ENCODE measurements at regions not wholly inside any gene's neighbourhood (a gene's known extent, or its start where the extent isn't known, plus 50 kb on each side); places are given as distances from the start of the nearest gene placed in this dataset.

DNA sequence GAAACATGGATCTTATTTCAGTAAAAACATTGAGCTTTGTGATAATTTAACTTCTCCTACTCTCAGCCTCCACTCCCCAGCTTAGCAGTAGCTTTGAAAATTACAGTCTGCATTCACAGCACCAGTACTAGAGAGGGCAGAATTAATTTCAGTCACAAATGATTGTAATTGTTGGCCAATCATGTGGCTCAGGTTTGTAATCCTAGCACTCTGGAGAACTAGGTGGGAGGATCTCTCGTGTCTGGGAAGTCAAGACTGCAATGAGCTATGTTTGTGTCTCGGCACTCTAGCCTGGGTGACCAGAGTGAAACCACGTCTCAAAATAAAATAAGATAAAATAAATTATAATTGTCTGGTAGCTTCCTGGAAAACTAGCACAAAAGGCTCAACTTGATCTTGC lies 620.9 kb downstream of the TNS3 start:
- no peaks in the 10 kb centered on the region for H3K79me2 ChIP-seq (ENCODE audit: insufficient read depth, low read length)
- peak; percentile 19 for DNase-seq (ENCODE audit: insufficient read length, low spot score, missing footprints)
- H3K36me3 ChIP-seq (ENCODE audit: insufficient read depth, low read length) = no peaks in the 10 kb centered on the region
- H3K27ac ChIP-seq (ENCODE audit: low read depth, low read length) = peak overlapping the region; percentile 22
- no peak overlapping the region for H3K4me3 ChIP-seq (ENCODE audit: insufficient read depth, low read length)
- no peaks in the 10 kb centered on the region for H3K4me1 ChIP-seq (ENCODE audit: insufficient read depth, low read length)
- H3K4me2 ChIP-seq (ENCODE audit: insufficient read depth, low read length) = peak overlapping the region; percentile 60
- H2AFZ ChIP-seq (ENCODE audit: low read length) = peak overlapping the region; percentile 69
- no peaks in the 10 kb centered on the region for H4K20me1 ChIP-seq (ENCODE audit: insufficient read depth, low read length)
- no peaks in the 10 kb centered on the region for H3K9me3 ChIP-seq (ENCODE audit: low read depth, low read length)
- TF ChIP-seq, protein P1, sequence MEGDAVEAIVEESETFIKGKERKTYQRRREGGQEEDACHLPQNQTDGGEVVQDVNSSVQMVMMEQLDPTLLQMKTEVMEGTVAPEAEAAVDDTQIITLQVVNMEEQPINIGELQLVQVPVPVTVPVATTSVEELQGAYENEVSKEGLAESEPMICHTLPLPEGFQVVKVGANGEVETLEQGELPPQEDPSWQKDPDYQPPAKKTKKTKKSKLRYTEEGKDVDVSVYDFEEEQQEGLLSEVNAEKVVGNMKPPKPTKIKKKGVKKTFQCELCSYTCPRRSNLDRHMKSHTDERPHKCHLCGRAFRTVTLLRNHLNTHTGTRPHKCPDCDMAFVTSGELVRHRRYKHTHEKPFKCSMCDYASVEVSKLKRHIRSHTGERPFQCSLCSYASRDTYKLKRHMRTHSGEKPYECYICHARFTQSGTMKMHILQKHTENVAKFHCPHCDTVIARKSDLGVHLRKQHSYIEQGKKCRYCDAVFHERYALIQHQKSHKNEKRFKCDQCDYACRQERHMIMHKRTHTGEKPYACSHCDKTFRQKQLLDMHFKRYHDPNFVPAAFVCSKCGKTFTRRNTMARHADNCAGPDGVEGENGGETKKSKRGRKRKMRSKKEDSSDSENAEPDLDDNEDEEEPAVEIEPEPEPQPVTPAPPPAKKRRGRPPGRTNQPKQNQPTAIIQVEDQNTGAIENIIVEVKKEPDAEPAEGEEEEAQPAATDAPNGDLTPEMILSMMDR (IDR thresholded peaks at IDR 0.05; ENCODE audit: extremely low read depth, low read depth, low read length) = no peak
- H3K27me3 ChIP-seq (ENCODE audit: insufficient read depth, low read length) = no peaks in the 10 kb centered on the region

DNA sequence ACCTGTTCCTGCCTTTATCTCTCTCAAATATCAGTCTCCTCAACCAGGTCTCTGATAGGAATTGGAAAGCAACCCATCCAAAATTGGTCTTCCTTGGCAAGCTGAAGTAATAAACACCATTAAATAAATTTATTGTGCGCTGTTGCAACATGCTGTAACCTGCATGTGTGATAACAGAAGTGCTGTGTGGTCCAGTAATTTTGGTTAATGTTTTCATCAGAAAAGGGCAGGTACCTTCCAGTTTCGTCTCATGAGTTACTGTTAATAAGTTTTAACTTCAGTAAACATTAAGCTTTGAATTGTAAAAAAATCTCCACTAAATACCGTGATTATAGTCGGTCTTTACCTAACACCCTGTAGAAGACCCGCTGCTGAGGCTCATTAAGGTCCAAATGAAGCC lies 624.7 kb downstream of the TNS3 start:
- DNase-seq (ENCODE audit: insufficient read length, low spot score, missing footprints) = no peak
- Histone ChIP-seq H3K79me2 (ENCODE audit: insufficient read depth, low read length) (no peaks in the 10 kb centered on the region), H3K4me3 (ENCODE audit: insufficient read depth, low read length) (no peak overlapping the region), H3K27me3 (ENCODE audit: insufficient read depth, low read length) (no peaks in the 10 kb centered on the region), H2AFZ (ENCODE audit: low read length) (no peak overlapping the region), H3K36me3 (ENCODE audit: insufficient read depth, low read length) (no peaks in the 10 kb centered on the region), H3K9me3 (ENCODE audit: low read depth, low read length) (no peaks in the 10 kb centered on the region), H4K20me1 (ENCODE audit: insufficient read depth, low read length) (no peaks in the 10 kb centered on the region), H3K4me2 (ENCODE audit: insufficient read depth, low read length) (no peak overlapping the region), H3K4me1 (ENCODE audit: insufficient read depth, low read length) (no peaks in the 10 kb centered on the region), H3K27ac (ENCODE audit: low read depth, low read length) (no peak overlapping the region)
- TF ChIP-seq, protein P1 (IDR thresholded peaks at IDR 0.05; ENCODE audit: extremely low read depth, low read depth, low read length) = no peak

DNA sequence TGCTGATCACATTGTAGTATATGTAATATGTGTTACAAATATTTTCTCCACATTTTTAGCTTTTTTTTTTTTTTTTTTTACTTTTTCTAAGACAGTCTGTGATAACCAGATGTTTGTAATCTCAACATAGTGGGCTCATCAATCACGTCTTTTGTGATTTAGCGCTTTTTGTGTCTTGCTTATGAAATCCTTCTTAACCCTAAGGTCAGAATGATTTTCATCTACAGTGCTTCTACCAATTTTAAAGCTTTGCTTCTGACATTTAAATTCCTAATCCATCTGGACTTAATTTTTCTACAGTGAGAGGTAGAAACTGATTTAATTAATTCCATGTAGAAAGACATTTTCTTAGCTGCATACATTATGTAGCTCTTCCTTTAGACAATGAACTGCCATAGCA lies 626.4 kb downstream of the TNS3 start:
- Histone ChIP-seq H3K4me3 (ENCODE audit: insufficient read depth, low read length) (no peak overlapping the region), H3K27ac (ENCODE audit: low read depth, low read length) (no peak overlapping the region), H3K9me3 (ENCODE audit: low read depth, low read length) (no peaks in the 10 kb centered on the region), H2AFZ (ENCODE audit: low read length) (no peak overlapping the region), H3K36me3 (ENCODE audit: insufficient read depth, low read length) (no peaks in the 10 kb centered on the region), H3K4me2 (ENCODE audit: insufficient read depth, low read length) (no peak overlapping the region), H3K27me3 (ENCODE audit: insufficient read depth, low read length) (no peaks in the 10 kb centered on the region), H3K4me1 (ENCODE audit: insufficient read depth, low read length) (no peaks in the 10 kb centered on the region), H3K79me2 (ENCODE audit: insufficient read depth, low read length) (no peaks in the 10 kb centered on the region), H4K20me1 (ENCODE audit: insufficient read depth, low read length) (no peaks in the 10 kb centered on the region)
- TF ChIP-seq, protein P1 (IDR thresholded peaks at IDR 0.05; ENCODE audit: extremely low read depth, low read depth, low read length) = no peak
- DNase-seq (ENCODE audit: insufficient read length, low spot score, missing footprints) = no peak

DNA sequence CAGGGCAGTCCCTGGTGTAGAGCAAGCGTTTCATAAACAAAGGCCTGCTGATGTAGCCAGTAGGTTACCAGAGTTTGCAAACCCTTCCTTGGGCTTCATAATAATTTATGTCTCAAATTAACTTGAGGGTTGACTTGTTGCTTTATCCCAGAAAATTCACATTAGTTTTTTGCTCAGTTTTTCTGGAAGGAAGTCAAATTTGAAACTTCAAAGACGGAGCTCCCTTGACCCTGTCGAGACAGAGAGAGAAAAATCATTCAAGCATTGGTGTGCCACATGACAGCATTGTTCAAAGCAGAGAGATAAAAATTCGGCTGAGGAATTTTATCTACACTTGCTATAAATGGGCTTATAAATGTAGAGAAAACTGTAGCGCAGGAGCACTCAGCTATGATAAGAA lies 627.7 kb downstream of the TNS3 start:
- Histone ChIP-seq H3K4me2 (ENCODE audit: insufficient read depth, low read length) (no peak overlapping the region), H3K4me1 (ENCODE audit: insufficient read depth, low read length) (no peaks in the 10 kb centered on the region), H3K79me2 (ENCODE audit: insufficient read depth, low read length) (no peaks in the 10 kb centered on the region), H3K9me3 (ENCODE audit: low read depth, low read length) (no peaks in the 10 kb centered on the region), H4K20me1 (ENCODE audit: insufficient read depth, low read length) (no peaks in the 10 kb centered on the region), H2AFZ (ENCODE audit: low read length) (no peak overlapping the region), H3K27me3 (ENCODE audit: insufficient read depth, low read length) (no peaks in the 10 kb centered on the region), H3K27ac (ENCODE audit: low read depth, low read length) (no peak overlapping the region), H3K4me3 (ENCODE audit: insufficient read depth, low read length) (no peak overlapping the region), H3K36me3 (ENCODE audit: insufficient read depth, low read length) (no peaks in the 10 kb centered on the region)
- TF ChIP-seq, protein P1 (IDR thresholded peaks at IDR 0.05; ENCODE audit: extremely low read depth, low read depth, low read length) = no peak
- no peak for DNase-seq (ENCODE audit: insufficient read length, low spot score, missing footprints)

Data from osteoblast (primary cell).